Mesodermal cell (in vitro differentiated cells): ENCODE measurements at regions not wholly inside any gene's neighbourhood (a gene's known extent, or its start where the extent isn't known, plus 50 kb on each side); places are given as distances from the start of the nearest gene placed in this dataset.
"Not testable (repeated sequence)": the region's sequence is repeated elsewhere in the genome, so short reads cannot be mapped to it uniquely, and the experiment has no call there.

Experiments
- H3K27ac ChIP-seq: 2 replicates; pipeline ENCODE4 v1.7.0; 2013; ENCODE audit warnings: mild to moderate bottlenecking, low read depth, low read length, moderate library complexity; ENCODE audit not compliant: severe bottlenecking
- H3K36me3 ChIP-seq: 2 replicates; pipeline ENCODE4 v1.7.1; 2013; ENCODE audit warnings: mild to moderate bottlenecking, low read length, moderate library complexity; ENCODE audit not compliant: control insufficient read depth, insufficient read depth
- H3K4me1 ChIP-seq: one replicate; pipeline ENCODE4 v1.7.1; 2013; ENCODE audit warnings: mild to moderate bottlenecking, low read length; ENCODE audit not compliant: insufficient read depth, control insufficient read depth, poor library complexity, severe bottlenecking
- H3K4me3 ChIP-seq: 2 replicates; pipeline ENCODE4 v1.7.0; 2013; ENCODE audit warnings: low read length, control low read depth, mild to moderate bottlenecking; ENCODE audit not compliant: insufficient read depth, poor library complexity, severe bottlenecking; ENCODE audit errors: extremely low read depth
- H3K9me3 ChIP-seq: 2 replicates; pipeline ENCODE4 v1.7.1; 2013; ENCODE audit warnings: mild to moderate bottlenecking, low read length, moderate library complexity; ENCODE audit not compliant: control insufficient read depth
- WGBS, 2 experiments: methylation state at CpG; one replicate each; pipeline ENCODE4 v1.1.5; 2013; ENCODE audit warnings: missing lambda C conversion rate in 2 of 2; ENCODE audit not compliant: insufficient coverage in 2 of 2; 5-methylcytosine and 5-hydroxymethylcytosine counted together

GRCh38 chr10:35885076-35885475 lies 243.0 kb upstream of the FZD8 start:
- 72 to 86% methylated on average over 2 to 4 of the region's 5 CpGs for WGBS, 2 experiments
- peaks cover 1% of the 10 kb centered on the region for H3K4me1 ChIP-seq
- H3K27ac ChIP-seq, result no peak overlapping the region
- H3K4me3 ChIP-seq, result no peak overlapping the region
- peaks cover 3% of the 10 kb centered on the region for H3K9me3 ChIP-seq
- H3K36me3 ChIP-seq, result no peaks in the 10 kb centered on the region

DNA sequence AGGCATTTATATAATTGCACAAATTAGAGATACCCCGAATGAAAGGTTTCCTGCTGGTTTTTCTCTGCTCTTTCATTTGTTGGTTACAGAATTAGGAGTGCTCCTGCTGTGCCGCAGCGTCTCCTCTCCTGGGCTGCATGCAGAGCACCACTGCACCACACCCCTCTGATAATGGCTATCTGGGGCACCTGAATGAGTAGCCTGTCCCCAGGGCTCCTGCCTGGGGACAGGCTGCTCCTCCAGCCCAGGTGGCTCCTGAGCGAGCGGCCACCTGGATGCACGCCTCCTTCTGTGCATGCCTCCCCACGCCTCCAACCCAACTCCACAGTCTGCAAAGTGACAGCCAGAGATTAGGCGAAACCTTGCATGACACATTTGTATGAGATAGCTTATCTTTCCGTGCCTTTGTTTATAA lies 242.6 kb upstream of the FZD8 start:
- WGBS, 2 experiments, result 46 to 52% methylated on average over 6 to 8 of the region's 9 CpGs
- no peak overlapping the region for H3K4me3 ChIP-seq
- no peak overlapping the region for H3K27ac ChIP-seq
- H3K4me1 ChIP-seq, result no peaks in the 10 kb centered on the region
- H3K9me3 ChIP-seq, result peaks cover 3% of the 10 kb centered on the region
- no peaks in the 10 kb centered on the region for H3K36me3 ChIP-seq

- Histone ChIP-seq H3K9me3 (peaks cover under 1% of the 10 kb centered on the region), H3K27ac (no peak overlapping the region), H3K4me3 (no peak overlapping the region), H3K4me1 (no peaks in the 10 kb centered on the region), H3K36me3 (no peaks in the 10 kb centered on the region)
- 77 to 78% methylated on average over 7 to 9 of the region's 9 CpGs for WGBS, 2 experiments
Measured at GRCh38 chr10:35882422-35883150, 240.5 kb upstream of the FZD8 start.

- no peaks in the 10 kb centered on the region for H3K36me3 ChIP-seq
- no peak overlapping the region for H3K27ac ChIP-seq
- WGBS, 2 experiments, result no CpG with 5 or more reads among the region's 2 CpGs
- no peak overlapping the region for H3K4me3 ChIP-seq
- H3K4me1 ChIP-seq, result no peaks in the 10 kb centered on the region
- no peaks in the 10 kb centered on the region for H3K9me3 ChIP-seq
Measured at GRCh38 chr10:35881320-35881719, 239.2 kb upstream of the FZD8 start.

DNA sequence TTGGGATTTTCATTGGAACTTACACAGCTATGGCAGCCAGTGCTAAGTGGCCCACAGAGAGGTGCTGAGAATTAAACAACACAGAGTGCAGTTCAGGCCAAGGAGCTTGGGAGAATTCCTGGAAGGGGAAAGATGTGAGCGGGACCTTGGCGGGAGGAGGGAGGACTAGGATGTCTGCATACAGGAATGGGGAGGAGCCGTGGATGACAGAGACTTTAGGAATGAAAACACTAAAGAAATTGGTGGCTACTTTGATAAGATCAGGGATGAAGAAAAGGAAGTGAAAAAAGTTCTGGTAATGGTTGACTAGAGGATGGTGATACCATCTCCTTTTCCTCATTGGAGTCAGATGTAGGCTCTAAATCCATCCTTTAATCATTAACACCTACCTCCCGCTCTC lies 234.2 kb upstream of the FZD8 start:
- no peak overlapping the region for H3K4me3 ChIP-seq
- H3K27ac ChIP-seq, result peak overlapping the region; percentile 91
- peaks cover 7% of the 10 kb centered on the region for H3K4me1 ChIP-seq
- 34 to 61% methylated on average over 3 of the region's 4 CpGs for WGBS, 2 experiments
- H3K36me3 ChIP-seq, result no peaks in the 10 kb centered on the region
- H3K9me3 ChIP-seq, result no peaks in the 10 kb centered on the region

DNA sequence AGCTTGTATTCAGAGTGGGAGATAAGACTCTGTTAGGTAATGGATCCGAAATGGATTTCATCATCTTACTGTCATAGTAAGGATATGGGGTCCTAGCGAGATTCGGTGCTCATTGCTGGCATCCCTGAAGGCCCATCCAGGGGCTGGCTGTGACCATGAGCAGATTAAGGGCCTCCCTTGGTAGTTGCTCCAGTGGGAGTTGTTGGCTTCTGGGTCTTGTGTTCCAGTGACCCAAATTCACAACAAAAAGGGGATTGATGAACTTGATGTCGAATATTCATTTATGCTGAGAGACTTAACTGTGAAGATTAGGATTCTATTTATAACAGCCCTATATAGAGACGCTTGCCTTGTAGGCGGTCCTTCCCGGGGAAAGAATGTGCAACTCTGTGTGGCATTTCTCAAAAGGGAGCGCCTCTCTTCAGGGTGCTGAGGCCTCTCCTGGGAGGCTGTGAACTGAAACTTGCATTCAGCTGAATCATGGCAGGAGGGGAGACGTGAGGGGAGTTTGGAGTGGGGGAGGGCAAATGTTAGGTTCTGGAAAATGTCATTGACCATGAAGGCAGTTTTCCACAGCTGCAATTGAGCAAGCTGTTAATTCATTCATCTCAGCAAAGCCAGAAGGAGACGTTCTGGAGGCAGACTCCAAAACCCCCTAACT lies 233.1 kb upstream of the FZD8 start:
- H3K27ac ChIP-seq, result peak overlapping the region; percentile 91
- WGBS, 2 experiments, result 11 to 17% methylated on average over 5 of the region's 10 CpGs
- H3K4me3 ChIP-seq, result no peak overlapping the region
- H3K4me1 ChIP-seq, result peaks cover 17% of the 10 kb centered on the region
- no peaks in the 10 kb centered on the region for H3K36me3 ChIP-seq
- no peaks in the 10 kb centered on the region for H3K9me3 ChIP-seq

GRCh38 chr10:35874311-35875015 lies 232.4 kb upstream of the FZD8 start:
- H3K9me3 ChIP-seq, result no peaks in the 10 kb centered on the region
- WGBS, 2 experiments, result 54 to 72% methylated on average over 3 of the region's 6 CpGs
- peak overlapping the region; percentile 91 for H3K27ac ChIP-seq
- H3K4me3 ChIP-seq, result no peak overlapping the region
- no peaks in the 10 kb centered on the region for H3K36me3 ChIP-seq
- H3K4me1 ChIP-seq, result peaks cover 19% of the 10 kb centered on the region

GRCh38 chr10:35872671-35873070 lies 230.6 kb upstream of the FZD8 start:
- Histone ChIP-seq H3K4me3 (no peak overlapping the region), H3K9me3 (no peaks in the 10 kb centered on the region), H3K27ac (no peak overlapping the region), H3K36me3 (no peaks in the 10 kb centered on the region), H3K4me1 (peaks cover 21% of the 10 kb centered on the region)
- WGBS, 2 experiments, result 86 to 92% methylated on average over 5 to 6 of the region's 6 CpGs

DNA sequence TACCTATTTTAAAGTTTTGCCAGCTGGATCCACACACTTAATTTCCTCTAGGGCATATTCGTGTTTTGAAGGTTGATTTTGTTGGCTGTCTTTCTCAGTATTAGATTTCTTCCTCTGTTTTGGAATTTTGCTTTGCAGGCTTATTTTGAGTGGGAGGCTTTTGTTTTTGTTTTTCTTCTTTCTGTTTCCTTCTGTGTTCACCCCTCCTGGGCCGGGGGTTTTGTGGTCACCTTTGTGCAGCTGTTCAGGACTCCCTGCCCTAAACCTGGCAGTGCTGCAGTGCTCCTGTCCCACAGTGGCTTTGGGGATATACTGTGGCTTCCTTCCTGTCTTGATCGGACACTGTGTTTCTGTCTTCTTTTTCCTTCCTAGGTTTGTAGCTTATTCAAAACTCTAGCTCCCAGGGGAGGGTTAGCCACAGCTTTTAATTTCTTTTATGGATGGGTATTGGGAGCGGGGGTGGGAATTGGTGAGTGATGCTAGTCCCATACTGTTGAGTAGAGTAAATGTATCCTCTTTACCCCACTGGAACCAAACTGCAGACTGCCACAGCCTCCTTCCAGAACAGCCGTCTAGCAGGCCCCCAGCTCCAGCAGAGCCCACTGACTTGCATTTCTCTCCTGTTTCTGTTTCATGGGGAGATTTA lies 228.7 kb upstream of the FZD8 start:
- no peak overlapping the region for H3K4me3 ChIP-seq
- no peak overlapping the region for H3K27ac ChIP-seq
- H3K9me3 ChIP-seq, result no peaks in the 10 kb centered on the region
- peaks cover 21% of the 10 kb centered on the region for H3K4me1 ChIP-seq
- 80% methylated on average over 1 of the region's 5 CpGs; no CpG with 5 or more reads in 1 of the 2 experiments for WGBS, 2 experiments
- no peaks in the 10 kb centered on the region for H3K36me3 ChIP-seq

DNA sequence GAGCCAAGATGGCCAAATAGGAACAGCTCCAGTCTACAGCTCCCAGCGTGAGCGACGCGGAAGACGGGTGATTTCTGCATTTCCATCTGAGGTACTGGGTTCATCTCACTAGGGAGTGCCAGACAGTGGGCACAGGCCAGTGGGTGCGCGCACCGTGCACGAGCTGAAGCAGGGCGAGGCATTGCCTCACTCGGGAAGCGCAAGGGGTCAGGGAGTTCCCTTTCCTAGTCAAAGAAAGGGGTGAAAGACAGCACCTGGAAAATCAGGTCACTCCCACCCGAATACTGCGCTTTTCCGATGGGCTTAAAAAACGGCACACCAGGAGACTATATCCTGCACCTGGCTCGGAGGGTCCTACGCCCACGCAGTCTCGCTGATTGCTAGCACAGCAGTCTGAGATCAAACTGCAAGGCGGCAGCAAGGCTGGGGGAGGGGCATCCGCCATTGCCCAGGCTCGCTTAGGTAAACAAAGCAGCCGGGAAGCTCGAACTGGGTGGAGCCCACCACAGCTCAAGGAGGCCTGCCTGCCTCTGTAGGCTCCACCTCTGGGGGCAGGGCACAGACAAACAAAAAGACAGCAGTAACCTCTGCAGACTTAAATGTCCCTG lies 216.7 kb upstream of the FZD8 start:
- not testable (repeated sequence) for H3K4me3 ChIP-seq
- 33 to 55% methylated on average over 1 to 13 of the region's 25 CpGs for WGBS, 2 experiments

More for the DNA sequence above, 216.7 kb upstream of the FZD8 start:
- H3K27ac ChIP-seq, H3K9me3 ChIP-seq, H3K36me3 ChIP-seq, H3K4me1 ChIP-seq: not testable (repeated sequence)
